ENCODE measurements at regions not wholly inside any gene's neighbourhood (a gene's known extent, or its start where the extent isn't known, plus 50 kb on each side); places are given as distances from the start of the nearest gene placed in this dataset.
"Not testable (repeated sequence)": the region's sequence is repeated elsewhere in the genome, so short reads cannot be mapped to it uniquely, and the experiment has no call there.

- no peak for DNase-seq (ENCODE audit: low read depth)
- H3K4me3 ChIP-seq (ENCODE audit: low read depth, low read length): no peak overlapping the region
- TF ChIP-seq CTCF (IDR thresholded peaks at IDR 0.05; ENCODE audit: low read depth, low read length, missing control alignments): no peak
Measured at GRCh38 chr14:48275301-48275700, 599.9 kb upstream of the MDGA2 start.

GRCh38 chr14:48274826-48275225, 599.4 kb upstream of the MDGA2 start:
- no peak overlapping the region for H3K4me3 ChIP-seq (ENCODE audit: low read depth, low read length)
- no peak for TF ChIP-seq CTCF (IDR thresholded peaks at IDR 0.05; ENCODE audit: low read depth, low read length, missing control alignments)
- DNase-seq (ENCODE audit: low read depth): no peak

GRCh38 chr14:48267926-48268325, 592.5 kb upstream of the MDGA2 start:
- DNase-seq (ENCODE audit: low read depth); H3K4me3 ChIP-seq (ENCODE audit: low read depth, low read length): not testable (repeated sequence)

GRCh38 chr14:48266201-48266600, 590.8 kb upstream of the MDGA2 start:
- DNase-seq (ENCODE audit: low read depth); H3K4me3 ChIP-seq (ENCODE audit: low read depth, low read length): not testable (repeated sequence)

DNA sequence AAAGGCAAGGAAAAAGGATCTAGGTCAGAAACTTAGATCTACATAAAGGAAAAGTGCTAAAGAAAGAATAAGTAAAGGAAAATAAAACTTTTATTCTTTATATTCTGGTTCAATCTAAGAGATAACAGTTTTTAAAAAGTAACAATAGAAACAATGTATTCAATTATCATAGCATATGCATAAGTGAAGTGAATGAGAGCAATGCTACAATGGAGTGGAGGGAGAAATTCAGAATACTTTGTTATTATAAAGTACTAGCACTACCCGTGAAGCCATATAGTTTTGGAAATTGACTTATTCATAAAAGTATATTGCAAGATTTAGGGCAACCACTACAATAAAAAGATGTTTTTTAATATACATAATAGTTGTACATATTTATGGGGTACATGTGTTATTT, 586.0 kb upstream of the MDGA2 start:
- no peak overlapping the region for H3K4me3 ChIP-seq (ENCODE audit: low read depth, low read length)
- DNase-seq (ENCODE audit: low read depth): no peak
- no peak for TF ChIP-seq CTCF (IDR thresholded peaks at IDR 0.05; ENCODE audit: low read depth, low read length, missing control alignments)

DNA sequence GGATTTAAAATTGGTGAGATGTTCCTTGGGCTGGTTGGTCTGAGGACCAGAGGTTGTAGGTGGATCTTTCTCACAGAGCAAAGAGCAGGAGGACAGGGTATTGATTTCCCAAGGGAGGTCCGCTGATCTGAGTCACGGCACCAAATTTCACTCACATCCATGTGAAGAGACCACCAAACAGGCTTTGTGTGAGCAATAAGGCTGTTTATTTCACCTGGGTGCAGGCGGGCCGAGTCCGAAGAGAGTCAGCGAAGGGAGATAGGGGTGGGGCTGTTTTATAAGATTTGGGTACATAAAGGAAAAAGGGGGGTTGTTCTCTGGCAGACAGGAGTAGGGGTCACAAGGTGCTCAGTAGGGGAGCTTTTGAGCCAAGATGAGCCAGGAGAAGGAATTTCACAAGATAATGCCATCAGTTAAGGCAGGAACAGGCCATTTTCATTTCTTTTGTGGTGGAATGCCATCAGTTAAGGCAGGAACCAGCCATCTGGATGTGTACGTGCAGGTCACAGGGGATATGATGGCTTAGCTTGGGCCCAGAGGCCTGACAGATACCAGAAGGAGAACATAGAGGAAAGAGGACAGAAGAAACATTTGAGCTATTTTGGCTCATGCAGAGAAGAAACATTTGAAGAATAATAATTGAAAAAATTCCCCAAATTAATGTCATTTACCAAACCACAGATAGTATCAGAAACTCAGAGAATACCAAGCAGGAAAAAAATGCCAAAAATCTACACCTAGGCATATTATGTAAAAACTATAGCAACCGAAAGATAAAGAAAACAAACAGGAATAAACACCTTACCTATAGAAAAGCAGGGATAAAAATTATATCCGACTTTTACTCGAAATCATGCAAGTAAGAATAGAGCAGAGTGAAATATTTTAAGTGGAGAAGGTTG, 585.2 kb upstream of the MDGA2 start:
- DNase-seq (ENCODE audit: low read depth); H3K4me3 ChIP-seq (ENCODE audit: low read depth, low read length): not testable (repeated sequence)

DNA sequence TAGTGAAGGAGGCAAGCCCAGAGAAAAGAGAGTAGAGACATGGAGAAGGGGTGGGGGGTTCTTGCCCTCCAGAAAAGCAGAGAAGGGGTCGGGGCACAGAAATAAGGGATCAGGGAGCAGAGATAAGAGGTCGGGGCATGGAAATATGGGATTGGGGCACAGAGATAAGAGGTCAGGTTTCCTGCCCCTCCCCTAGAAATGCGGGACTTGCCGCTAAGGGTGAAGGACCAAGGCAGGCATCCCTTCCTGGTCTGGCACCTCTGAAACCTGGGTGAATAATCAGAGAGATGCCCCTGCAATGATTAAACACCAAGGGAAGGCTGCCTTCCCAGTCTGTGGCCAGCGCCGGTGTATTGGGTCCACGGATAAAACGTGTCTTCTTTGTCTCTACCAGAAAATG, 584.5 kb upstream of the MDGA2 start:
- DNase-seq (ENCODE audit: low read depth); H3K4me3 ChIP-seq (ENCODE audit: low read depth, low read length): not testable (repeated sequence)

- H3K4me3 ChIP-seq (ENCODE audit: low read depth, low read length); DNase-seq (ENCODE audit: low read depth): not testable (repeated sequence)
Measured at GRCh38 chr14:48259232-48259631, 583.8 kb upstream of the MDGA2 start.

DNA sequence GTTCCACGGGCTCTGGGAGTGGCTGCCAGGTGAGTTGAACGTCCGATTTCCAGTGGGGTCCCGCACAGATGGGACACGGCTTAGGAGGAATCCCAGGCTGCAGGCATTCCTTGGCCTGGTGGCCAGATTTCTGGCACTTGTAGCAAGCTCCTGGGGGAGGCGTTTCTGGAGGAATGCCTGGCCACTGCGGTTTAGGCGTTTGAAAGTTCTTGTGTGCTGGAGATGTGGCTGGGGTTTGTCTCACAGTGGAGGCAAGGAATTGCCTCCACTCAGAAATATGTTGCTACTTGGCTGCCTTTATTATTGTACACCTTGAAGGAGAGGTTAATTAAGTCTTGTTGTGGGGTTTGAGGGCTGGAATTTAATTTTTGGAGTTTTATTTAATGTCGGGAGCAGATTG, 583.3 kb upstream of the MDGA2 start:
- not testable (repeated sequence) for DNase-seq (ENCODE audit: low read depth); H3K4me3 ChIP-seq (ENCODE audit: low read depth, low read length)

GRCh38 chr14:48253020-48253419, 577.6 kb upstream of the MDGA2 start:
- H3K4me3 ChIP-seq (ENCODE audit: low read depth, low read length): no peak overlapping the region
- DNase-seq (ENCODE audit: low read depth): no peak
- no peak for TF ChIP-seq CTCF (IDR thresholded peaks at IDR 0.05; ENCODE audit: low read depth, low read length, missing control alignments)

All from GM12864 (cell line).